GM12878 (cell line): ENCODE measurements at regions not wholly inside any gene's neighbourhood (a gene's known extent, or its start where the extent isn't known, plus 50 kb on each side); places are given as distances from the start of the nearest gene placed in this dataset.

Experiments
- ATAC-seq: fragments of 200-7000 bp; cut with Tn5 transposase; 3 replicates; pipeline ENCODE4 v1.9.1; 2020; ENCODE audit warnings: mild to moderate bottlenecking, moderate library complexity
- BruUV-seq: library from RNA; stranded (reverse); fragments of 400-500 nt; replicated peaks from 2 replicates; lab custom pipeline; 2021; lab: Mats Ljungman, UMichigan
- CTCF ChIA-PET: fragments of 300-600 bp; sonication (Branson Sonifier 250); formaldehyde crosslinking; extraction: SDS; loops from one replicate; lab custom pipeline; 2021; ENCODE audit warnings: inconsistent platforms; lab: Yijun Ruan, JAX
- POLR2A ChIA-PET: fragments of 350-600 bp; formaldehyde crosslinking; extraction: SDS; loops from one replicate; lab custom pipeline; 2021; ENCODE audit warnings: inconsistent platforms; lab: Charles Lee
- RAD21 ChIA-PET: fragments of 300-600 bp; sonication (Branson Sonifier 250); formaldehyde crosslinking; loops from one replicate; lab custom pipeline; 2023; ENCODE audit warnings: antibody characterized with exemption; ENCODE audit not compliant: unreplicated experiment; lab: Charles Lee
- SMC1A ChIA-PET: fragments of 300-600 bp; sonication (Branson Sonifier 250); formaldehyde crosslinking; loops from one replicate; lab custom pipeline; 2023; ENCODE audit not compliant: unreplicated experiment, uncharacterized antibody; lab: Charles Lee
- DNase-seq: peaks from one replicate; pipeline ENCODE4 v3.0.0-alpha.2; 2011; ENCODE audit warnings: low read depth, low spot score
- FAIRE-seq: peaks from 3 replicates; lab custom pipeline; 2011; peaks lifted over from hg19 to GRCh38; lab: Jason Lieb, UNC
- H2AFZ ChIP-seq: 2 replicates; pipeline ENCODE4 v1.6.0; 2011; ENCODE audit warnings: low read depth, low read length, control low read depth; ENCODE audit not compliant: control insufficient read depth
- H3K27ac ChIP-seq: 2 replicates; pipeline ENCODE4 v1.5.1; 2011; ENCODE audit warnings: control low read depth; ENCODE audit not compliant: control insufficient read depth, insufficient read depth
- H3K27me3 ChIP-seq, 2 experiments: replicated peaks in 1 of 2; 2 replicates each; pipeline versions ENCODE4 v1.6.0 to v1.6.1; 2011; ENCODE audit warnings: low read length in 1 of 2; ENCODE audit not compliant: control insufficient read depth in 2 of 2, insufficient read depth in 2 of 2
- H3K36me3 ChIP-seq, 2 experiments: 2 replicates each; pipeline ENCODE4 v1.5.1; 2011; ENCODE audit warnings: low read length in 1 of 2; ENCODE audit not compliant: control insufficient read depth in 2 of 2, insufficient read depth in 2 of 2
- H3K4me1 ChIP-seq: 2 replicates; pipeline ENCODE4 v1.6.1; 2011; ENCODE audit warnings: mild to moderate bottlenecking, low read length, moderate library complexity, mixed read lengths; ENCODE audit not compliant: control insufficient read depth, insufficient read depth
- H3K4me2 ChIP-seq: 2 replicates; pipeline ENCODE4 v1.6.0; 2011; ENCODE audit warnings: control low read depth; ENCODE audit not compliant: control insufficient read depth, insufficient read depth
- H3K4me3 ChIP-seq: fragments of 200-600 bp; sonication (generic); 2 replicates; pipeline ENCODE4 v1.5.1; 2016
- H3K79me2 ChIP-seq: 2 replicates; pipeline ENCODE4 v1.6.0; 2011; ENCODE audit warnings: low read length; ENCODE audit not compliant: control insufficient read depth, insufficient read depth
- H3K9ac ChIP-seq: 2 replicates; pipeline ENCODE4 v1.8.0; 2011; ENCODE audit warnings: low read length, control low read depth, mixed read lengths; ENCODE audit not compliant: control insufficient read depth, insufficient read depth
- H3K9me3 ChIP-seq: replicated peaks from 3 replicates; pipeline ENCODE4 v1.5.1; 2011; ENCODE audit warnings: mild to moderate bottlenecking, low read length; ENCODE audit not compliant: control insufficient read depth, insufficient read depth
- H4K20me1 ChIP-seq: 2 replicates; pipeline ENCODE4 v1.6.0; 2011; ENCODE audit not compliant: control insufficient read depth, insufficient read depth
- FOXM1 ChIP-seq: IDR thresholded peaks from 2 replicates; pipeline ENCODE4 v1.6.1; 2012; ENCODE audit warnings: low read depth, mild to moderate bottlenecking, inconsistent platforms, low read length, moderate library complexity
- HDAC2 ChIP-seq: fragments of 200-600 bp; sonication (generic); IDR thresholded peaks from 2 replicates; pipeline ENCODE4 v1.6.1; 2017
- JUNB ChIP-seq: IDR thresholded peaks from 2 replicates; pipeline ENCODE4 v1.6.1; 2016; ENCODE audit warnings: antibody characterized with exemption, mild to moderate bottlenecking
- MEF2B ChIP-seq: fragments of 450-650 bp; IDR thresholded peaks from 2 replicates; pipeline ENCODE4 v1.6.1; 2018; ENCODE audit warnings: mild to moderate bottlenecking, moderate library complexity; ENCODE audit not compliant: partially characterized antibody, poor library complexity, severe bottlenecking
- NFIC ChIP-seq: IDR thresholded peaks from 2 replicates; pipeline ENCODE4 v1.6.1; 2012; ENCODE audit warnings: low read depth, mild to moderate bottlenecking, inconsistent platforms, low read length, moderate library complexity
- NFYB ChIP-seq: IDR thresholded peaks from 2 replicates; pipeline ENCODE4 v1.6.1; 2011; ENCODE audit warnings: low read depth, mild to moderate bottlenecking, low read length, improper control_type of control experiment, moderate library complexity; ENCODE audit not compliant: insufficient read depth
- NR2C2 ChIP-seq: IDR thresholded peaks from 2 replicates; pipeline ENCODE4 v1.6.1; 2011; ENCODE audit warnings: borderline replicate concordance, low read depth; ENCODE audit not compliant: control insufficient read depth, insufficient read length
- PAX5 ChIP-seq: IDR thresholded peaks from 2 replicates; pipeline ENCODE4 v1.6.1; 2011; ENCODE audit warnings: low read depth, low read length, borderline replicate concordance
- POU2F2 ChIP-seq: IDR thresholded peaks from 3 replicates; pipeline ENCODE4 v1.6.1; 2011; ENCODE audit warnings: low read depth, mild to moderate bottlenecking, low read length, borderline replicate concordance
- RAD51 ChIP-seq: fragments of 450-650 bp; IDR thresholded peaks from 2 replicates; pipeline ENCODE4 v1.6.1; 2016; ENCODE audit warnings: moderate library complexity, mild to moderate bottlenecking, inconsistent platforms
- ZNF24 ChIP-seq: fragments of 450-650 bp; IDR thresholded peaks from 2 replicates; pipeline ENCODE4 v1.6.1; 2017; ENCODE audit warnings: antibody characterized with exemption, mild to moderate bottlenecking
- ZNF384 ChIP-seq: IDR thresholded peaks from 2 replicates; pipeline ENCODE4 v1.6.1; 2012; ENCODE audit warnings: low read depth, mild to moderate bottlenecking, low read length, improper control_type of control experiment, borderline replicate concordance
- ZSCAN29 ChIP-seq: fragments of 450-650 bp; IDR thresholded peaks from 2 replicates; pipeline ENCODE4 v1.6.1; 2017; ENCODE audit warnings: mild to moderate bottlenecking, moderate library complexity
- in situ Hi-C: fragments of 300-500 bp; cut with MboI; formaldehyde crosslinking; loops from 9 replicates; pipeline ENCODE4 v1.14.3; 2018; ENCODE audit warnings: mixed read lengths
- intact Hi-C: fragments of 100-400 bp; cut with micrococcal nuclease; formaldehyde crosslinking; loops from one replicate; pipeline ENCODE4 v1.14.2; 2022; ENCODE audit not compliant: unreplicated experiment
- TF ChIP-seq, protein P1 (sequence below): fragments of 450-650 bp; IDR thresholded peaks from 2 replicates; pipeline ENCODE4 v1.6.1; 2017; ENCODE audit warnings: mild to moderate bottlenecking, moderate library complexity
- TF ChIP-seq, protein P2 (sequence below): IDR thresholded peaks from 2 replicates; pipeline ENCODE4 v1.6.1; 2011; ENCODE audit warnings: low read depth, low read length, improper control_type of control experiment, borderline replicate concordance
- TF ChIP-seq, protein P3 (sequence below): IDR thresholded peaks from 2 replicates; pipeline ENCODE4 v1.6.1; 2012; ENCODE audit warnings: mild to moderate bottlenecking, low read depth, low read length
- TF ChIP-seq, protein P4 (sequence below): IDR thresholded peaks from 2 replicates; pipeline ENCODE4 v1.6.1; 2011; ENCODE audit warnings: low read depth, mild to moderate bottlenecking, low read length, moderate library complexity, borderline replicate concordance; ENCODE audit errors: extremely low read depth

DNA sequence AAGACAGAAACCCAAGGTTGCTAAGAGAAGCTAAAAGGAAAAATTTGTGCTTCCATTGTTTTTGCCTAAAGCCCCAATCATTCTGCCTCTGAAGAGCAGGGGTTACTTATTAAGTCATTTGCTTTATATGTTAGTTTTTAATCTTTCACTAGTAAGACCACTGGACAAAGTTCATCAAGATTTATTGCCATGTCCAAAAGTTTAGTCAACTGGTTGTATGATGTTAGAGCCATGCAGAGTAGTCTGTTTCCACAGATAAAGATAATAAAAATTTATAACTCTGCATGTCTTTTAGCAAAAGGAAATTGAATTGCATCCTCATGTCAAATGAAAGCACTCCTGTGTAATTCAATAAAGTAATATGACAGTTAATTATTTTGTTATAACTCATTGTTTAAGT lies 75.8 kb upstream of the PRKG2 start:
- no TSS peak for BruUV-seq
- CTCF ChIA-PET = no interaction called here
- Histone ChIP-seq H3K27me3 (no peaks in the 10 kb centered on the region), H3K27ac (no peak overlapping the region), H3K36me3 (no peaks in the 10 kb centered on the region), H3K9ac (no peak overlapping the region), H3K9me3 (no peaks in the 10 kb centered on the region), H3K4me1 (no peaks in the 10 kb centered on the region), H3K4me2 (no peak overlapping the region), H2AFZ (no peak overlapping the region), H3K79me2 (no peaks in the 10 kb centered on the region), H3K4me3 (no peak overlapping the region), H4K20me1 (no peaks in the 10 kb centered on the region)
- in situ Hi-C loops = no loop called here
- POLR2A ChIA-PET = no interaction called here
- DNase-seq = no peak
- RAD21 ChIA-PET = no interaction called here
- SMC1A ChIA-PET = no interaction called here
- no peak for ATAC-seq
- intact Hi-C loops = no loop called here
- no peak for FAIRE-seq
- no peak for TF ChIP-seq JUNB
- TF ChIP-seq POU2F2 = no peak
- no peak for TF ChIP-seq ZNF24
- TF ChIP-seq, protein P1, sequence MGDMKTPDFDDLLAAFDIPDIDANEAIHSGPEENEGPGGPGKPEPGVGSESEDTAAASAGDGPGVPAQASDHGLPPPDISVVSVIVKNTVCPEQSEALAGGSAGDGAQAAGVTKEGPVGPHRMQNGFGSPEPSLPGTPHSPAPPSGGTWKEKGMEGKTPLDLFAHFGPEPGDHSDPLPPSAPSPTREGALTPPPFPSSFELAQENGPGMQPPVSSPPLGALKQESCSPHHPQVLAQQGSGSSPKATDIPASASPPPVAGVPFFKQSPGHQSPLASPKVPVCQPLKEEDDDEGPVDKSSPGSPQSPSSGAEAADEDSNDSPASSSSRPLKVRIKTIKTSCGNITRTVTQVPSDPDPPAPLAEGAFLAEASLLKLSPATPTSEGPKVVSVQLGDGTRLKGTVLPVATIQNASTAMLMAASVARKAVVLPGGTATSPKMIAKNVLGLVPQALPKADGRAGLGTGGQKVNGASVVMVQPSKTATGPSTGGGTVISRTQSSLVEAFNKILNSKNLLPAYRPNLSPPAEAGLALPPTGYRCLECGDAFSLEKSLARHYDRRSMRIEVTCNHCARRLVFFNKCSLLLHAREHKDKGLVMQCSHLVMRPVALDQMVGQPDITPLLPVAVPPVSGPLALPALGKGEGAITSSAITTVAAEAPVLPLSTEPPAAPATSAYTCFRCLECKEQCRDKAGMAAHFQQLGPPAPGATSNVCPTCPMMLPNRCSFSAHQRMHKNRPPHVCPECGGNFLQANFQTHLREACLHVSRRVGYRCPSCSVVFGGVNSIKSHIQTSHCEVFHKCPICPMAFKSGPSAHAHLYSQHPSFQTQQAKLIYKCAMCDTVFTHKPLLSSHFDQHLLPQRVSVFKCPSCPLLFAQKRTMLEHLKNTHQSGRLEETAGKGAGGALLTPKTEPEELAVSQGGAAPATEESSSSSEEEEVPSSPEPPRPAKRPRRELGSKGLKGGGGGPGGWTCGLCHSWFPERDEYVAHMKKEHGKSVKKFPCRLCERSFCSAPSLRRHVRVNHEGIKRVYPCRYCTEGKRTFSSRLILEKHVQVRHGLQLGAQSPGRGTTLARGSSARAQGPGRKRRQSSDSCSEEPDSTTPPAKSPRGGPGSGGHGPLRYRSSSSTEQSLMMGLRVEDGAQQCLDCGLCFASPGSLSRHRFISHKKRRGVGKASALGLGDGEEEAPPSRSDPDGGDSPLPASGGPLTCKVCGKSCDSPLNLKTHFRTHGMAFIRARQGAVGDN = no peak
- TF ChIP-seq, protein P2, sequence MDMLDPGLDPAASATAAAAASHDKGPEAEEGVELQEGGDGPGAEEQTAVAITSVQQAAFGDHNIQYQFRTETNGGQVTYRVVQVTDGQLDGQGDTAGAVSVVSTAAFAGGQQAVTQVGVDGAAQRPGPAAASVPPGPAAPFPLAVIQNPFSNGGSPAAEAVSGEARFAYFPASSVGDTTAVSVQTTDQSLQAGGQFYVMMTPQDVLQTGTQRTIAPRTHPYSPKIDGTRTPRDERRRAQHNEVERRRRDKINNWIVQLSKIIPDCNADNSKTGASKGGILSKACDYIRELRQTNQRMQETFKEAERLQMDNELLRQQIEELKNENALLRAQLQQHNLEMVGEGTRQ = no peak
- TF ChIP-seq NR2C2 = no peak
- no peak for TF ChIP-seq PAX5
- no peak for TF ChIP-seq ZNF384
- no peak for TF ChIP-seq NFIC
- TF ChIP-seq, protein P3, sequence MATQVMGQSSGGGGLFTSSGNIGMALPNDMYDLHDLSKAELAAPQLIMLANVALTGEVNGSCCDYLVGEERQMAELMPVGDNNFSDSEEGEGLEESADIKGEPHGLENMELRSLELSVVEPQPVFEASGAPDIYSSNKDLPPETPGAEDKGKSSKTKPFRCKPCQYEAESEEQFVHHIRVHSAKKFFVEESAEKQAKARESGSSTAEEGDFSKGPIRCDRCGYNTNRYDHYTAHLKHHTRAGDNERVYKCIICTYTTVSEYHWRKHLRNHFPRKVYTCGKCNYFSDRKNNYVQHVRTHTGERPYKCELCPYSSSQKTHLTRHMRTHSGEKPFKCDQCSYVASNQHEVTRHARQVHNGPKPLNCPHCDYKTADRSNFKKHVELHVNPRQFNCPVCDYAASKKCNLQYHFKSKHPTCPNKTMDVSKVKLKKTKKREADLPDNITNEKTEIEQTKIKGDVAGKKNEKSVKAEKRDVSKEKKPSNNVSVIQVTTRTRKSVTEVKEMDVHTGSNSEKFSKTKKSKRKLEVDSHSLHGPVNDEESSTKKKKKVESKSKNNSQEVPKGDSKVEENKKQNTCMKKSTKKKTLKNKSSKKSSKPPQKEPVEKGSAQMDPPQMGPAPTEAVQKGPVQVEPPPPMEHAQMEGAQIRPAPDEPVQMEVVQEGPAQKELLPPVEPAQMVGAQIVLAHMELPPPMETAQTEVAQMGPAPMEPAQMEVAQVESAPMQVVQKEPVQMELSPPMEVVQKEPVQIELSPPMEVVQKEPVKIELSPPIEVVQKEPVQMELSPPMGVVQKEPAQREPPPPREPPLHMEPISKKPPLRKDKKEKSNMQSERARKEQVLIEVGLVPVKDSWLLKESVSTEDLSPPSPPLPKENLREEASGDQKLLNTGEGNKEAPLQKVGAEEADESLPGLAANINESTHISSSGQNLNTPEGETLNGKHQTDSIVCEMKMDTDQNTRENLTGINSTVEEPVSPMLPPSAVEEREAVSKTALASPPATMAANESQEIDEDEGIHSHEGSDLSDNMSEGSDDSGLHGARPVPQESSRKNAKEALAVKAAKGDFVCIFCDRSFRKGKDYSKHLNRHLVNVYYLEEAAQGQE = no peak
- TF ChIP-seq NFYB = no peak
- no peak for TF ChIP-seq ZSCAN29
- no peak for TF ChIP-seq MEF2B
- TF ChIP-seq, protein P4, sequence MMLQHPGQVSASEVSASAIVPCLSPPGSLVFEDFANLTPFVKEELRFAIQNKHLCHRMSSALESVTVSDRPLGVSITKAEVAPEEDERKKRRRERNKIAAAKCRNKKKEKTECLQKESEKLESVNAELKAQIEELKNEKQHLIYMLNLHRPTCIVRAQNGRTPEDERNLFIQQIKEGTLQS = no peak
- TF ChIP-seq FOXM1 = no peak
- TF ChIP-seq RAD51 = no peak
- no peak for TF ChIP-seq HDAC2
